ENCODE measurements at regions not wholly inside any gene's neighbourhood (a gene's known extent, or its start where the extent isn't known, plus 50 kb on each side); places are given as distances from the start of the nearest gene placed in this dataset.

- DNase-seq (ENCODE audit: low read depth in 2 of 2), result no peak
Measured at GRCh38 chr19:28420811-28421550, 792.0 kb downstream of the UQCRFS1 start.

- no peak for DNase-seq (ENCODE audit: low read depth in 2 of 2)
Measured at GRCh38 chr19:28419312-28419711, 793.6 kb downstream of the UQCRFS1 start.

GRCh38 chr19:28417361-28417760, 795.6 kb downstream of the UQCRFS1 start:
- no peak for DNase-seq (ENCODE audit: low read depth in 2 of 2)

GRCh38 chr19:28416245-28416644, 796.7 kb downstream of the UQCRFS1 start:
- DNase-seq (ENCODE audit: low read depth in 2 of 2), result no peak

GRCh38 chr19:28414748-28415147, 798.2 kb downstream of the UQCRFS1 start:
- DNase-seq (ENCODE audit: low read depth in 2 of 2), result no peak

- DNase-seq (ENCODE audit: low read depth in 2 of 2), result no peak
Measured at GRCh38 chr19:28409859-28410258, 803.1 kb downstream of the UQCRFS1 start.

- no peak for DNase-seq (ENCODE audit: low read depth in 2 of 2)
Measured at GRCh38 chr19:28406966-28407365, 806.0 kb downstream of the UQCRFS1 start.

- no peak for DNase-seq (ENCODE audit: low read depth in 2 of 2)
Measured at GRCh38 chr19:28405346-28405742, 807.6 kb downstream of the UQCRFS1 start.

GRCh38 chr19:28404472-28404871, 808.5 kb downstream of the UQCRFS1 start:
- no peak for DNase-seq (ENCODE audit: low read depth in 2 of 2)

GRCh38 chr19:28403690-28404089, 809.3 kb downstream of the UQCRFS1 start:
- DNase-seq (ENCODE audit: low read depth in 2 of 2), result no peak

GRCh38 chr19:28402701-28403290, 810.2 kb downstream of the UQCRFS1 start:
- DNase-seq (ENCODE audit: low read depth in 2 of 2), result no peak

- no peak for DNase-seq (ENCODE audit: low read depth in 2 of 2)
Measured at GRCh38 chr19:28401739-28402424, 811.1 kb downstream of the UQCRFS1 start.

GRCh38 chr19:28400953-28401671, 811.8 kb downstream of the UQCRFS1 start:
- no peak for DNase-seq (ENCODE audit: low read depth in 2 of 2)

GRCh38 chr19:28399187-28399586, 813.8 kb downstream of the UQCRFS1 start:
- no peak for DNase-seq (ENCODE audit: low read depth in 2 of 2)

- no peak for DNase-seq (ENCODE audit: low read depth in 2 of 2)
Measured at GRCh38 chr19:28397800-28398199, 815.2 kb downstream of the UQCRFS1 start.

GRCh38 chr19:28397306-28397705, 815.6 kb downstream of the UQCRFS1 start:
- DNase-seq (ENCODE audit: low read depth in 2 of 2), result no peak

GRCh38 chr19:28396287-28396831, 816.6 kb downstream of the UQCRFS1 start:
- DNase-seq (ENCODE audit: low read depth in 2 of 2), result no peak

- DNase-seq (ENCODE audit: low read depth in 2 of 2), result no peak
Measured at GRCh38 chr19:28394725-28395124, 818.2 kb downstream of the UQCRFS1 start.

GRCh38 chr19:28393574-28394336, 819.2 kb downstream of the UQCRFS1 start:
- no peak for DNase-seq (ENCODE audit: low read depth in 2 of 2)

GRCh38 chr19:28388988-28389387, 824.0 kb downstream of the UQCRFS1 start:
- no peak for DNase-seq (ENCODE audit: low read depth in 2 of 2)

- DNase-seq (ENCODE audit: low read depth in 2 of 2), result no peak
Measured at GRCh38 chr19:28387507-28387906, 825.4 kb downstream of the UQCRFS1 start.
